Neuronal stem cell (in vitro differentiated cells): ENCODE measurements at regions not wholly inside any gene's neighbourhood (a gene's known extent, or its start where the extent isn't known, plus 50 kb on each side); places are given as distances from the start of the nearest gene placed in this dataset.
A peak's percentile ranks its signal among the peaks of the same experiment; 100 is the strongest.

ENCODE experiments used
- DNase-seq: peaks from one replicate; pipeline ENCODE4 v3.0.0-alpha.2; 2013; ENCODE audit warnings: low spot score
- H2AFZ ChIP-seq: one replicate; pipeline ENCODE4 v1.6.1; 2013; ENCODE audit warnings: mild to moderate bottlenecking, low read length, inconsistent platforms
- H2AK5ac ChIP-seq: 2 replicates; pipeline ENCODE4 v1.6.1; 2013; ENCODE audit warnings: low read depth, mild to moderate bottlenecking, inconsistent platforms, low read length, moderate library complexity, mixed read lengths
- H2BK120ac ChIP-seq: 2 replicates; pipeline ENCODE4 v1.6.1; 2013; ENCODE audit warnings: low read depth, mild to moderate bottlenecking, inconsistent platforms, low read length, moderate library complexity, mixed read lengths
- H2BK12ac ChIP-seq: one replicate; pipeline ENCODE4 v1.6.1; 2013; ENCODE audit warnings: low read length, inconsistent platforms
- H2BK15ac ChIP-seq: 2 replicates; pipeline ENCODE4 v1.6.1; 2013; ENCODE audit warnings: mild to moderate bottlenecking, low read length, inconsistent platforms, mixed read lengths
- H2BK5ac ChIP-seq: one replicate; pipeline ENCODE4 v1.6.1; 2013; ENCODE audit warnings: inconsistent platforms, mild to moderate bottlenecking, low read length, moderate library complexity
- H3K14ac ChIP-seq: one replicate; pipeline ENCODE4 v1.6.1; 2013; ENCODE audit warnings: low read length, inconsistent platforms
- H3K18ac ChIP-seq: 2 replicates; pipeline ENCODE4 v1.6.1; 2013; ENCODE audit warnings: low read length, inconsistent platforms
- H3K23ac ChIP-seq: 2 replicates; pipeline ENCODE4 v1.6.1; 2013; ENCODE audit warnings: low read depth, mild to moderate bottlenecking, mixed read lengths, low read length, inconsistent platforms; ENCODE audit not compliant: poor library complexity
- H3K27ac ChIP-seq: replicated peaks from 3 replicates; pipeline ENCODE4 v1.5.1; 2013; ENCODE audit warnings: low read length, inconsistent platforms
- H3K27me3 ChIP-seq, 3 experiments: 2 replicates each; pipeline ENCODE4 v1.6.1; 2013; ENCODE audit warnings: low read length in 3 of 3, mild to moderate bottlenecking in 2 of 3, inconsistent platforms in 1 of 3, low read depth in 1 of 3, mixed read lengths in 1 of 3, moderate library complexity in 1 of 3; ENCODE audit not compliant: control insufficient read depth in 3 of 3, insufficient read depth in 3 of 3
- H3K36me3 ChIP-seq, 2 donors: replicated peaks in 1 of 2; 2 replicates each; pipeline ENCODE4 v1.6.1; 2013; ENCODE audit warnings: low read length in 2 of 2; ENCODE audit not compliant: control insufficient read depth in 2 of 2, insufficient read depth in 2 of 2
- H3K4ac ChIP-seq: 2 replicates; pipeline ENCODE4 v1.6.1; 2013; ENCODE audit warnings: inconsistent platforms, mild to moderate bottlenecking, low read length, moderate library complexity
- H3K4me1 ChIP-seq, 2 donors: 1 replicate in 1 of 2; 2 replicates in 1 of 2; pipeline ENCODE4 v1.6.1; 2013; ENCODE audit warnings: low read length in 2 of 2, low read depth in 1 of 2; ENCODE audit not compliant: control insufficient read depth in 2 of 2, insufficient read depth in 1 of 2
- H3K4me2 ChIP-seq: one replicate; pipeline ENCODE4 v1.6.1; 2013; ENCODE audit warnings: mild to moderate bottlenecking, low read length, inconsistent platforms; ENCODE audit not compliant: insufficient read depth, poor library complexity, severe bottlenecking
- H3K4me3 ChIP-seq, 2 donors: 2 replicates each; pipeline ENCODE4 v1.5.1; 2013; ENCODE audit warnings: low read length in 2 of 2, mild to moderate bottlenecking in 2 of 2, inconsistent platforms in 1 of 2, moderate library complexity in 1 of 2
- H3K79me1 ChIP-seq: one replicate; pipeline ENCODE4 v1.6.1; 2013; ENCODE audit warnings: low read depth, mild to moderate bottlenecking, inconsistent platforms, low read length, moderate library complexity
- H3K9ac ChIP-seq: one replicate; pipeline ENCODE4 v1.6.1; 2013; ENCODE audit warnings: mild to moderate bottlenecking, low read depth, low read length, inconsistent platforms; ENCODE audit not compliant: poor library complexity
- H3K9me3 ChIP-seq, 2 donors: replicated peaks in 1 of 2; 2 replicates each; pipeline versions ENCODE3 to v1.6.1; 2013; ENCODE audit warnings: low read length in 2 of 2, mild to moderate bottlenecking in 2 of 2, inconsistent platforms in 1 of 2, low read depth in 1 of 2, mixed read lengths in 1 of 2, moderate library complexity in 1 of 2; ENCODE audit not compliant: control insufficient read depth in 2 of 2, insufficient read depth in 1 of 2
- H4K8ac ChIP-seq: one replicate; pipeline ENCODE4 v1.6.1; 2013; ENCODE audit warnings: low read depth, mild to moderate bottlenecking, inconsistent platforms, low read length, moderate library complexity
- H4K91ac ChIP-seq: one replicate; pipeline ENCODE4 v1.6.1; 2013; ENCODE audit warnings: low read length, low read depth, mild to moderate bottlenecking, inconsistent platforms; ENCODE audit not compliant: poor library complexity
- WGBS, 2 donors: extraction: QIAGEN DNeasy Blood & Tissue Kit; methylation state at CpG; one replicate each; pipeline ENCODE4 v1.1.7; 2013; ENCODE audit warnings: missing lambda C conversion rate in 2 of 2, mixed read lengths in 1 of 2; ENCODE audit not compliant: insufficient read length in 2 of 2, insufficient replicate concordance in 1 of 2; ENCODE audit errors: extremely low coverage in 2 of 2; 5-methylcytosine and 5-hydroxymethylcytosine counted together

DNA sequence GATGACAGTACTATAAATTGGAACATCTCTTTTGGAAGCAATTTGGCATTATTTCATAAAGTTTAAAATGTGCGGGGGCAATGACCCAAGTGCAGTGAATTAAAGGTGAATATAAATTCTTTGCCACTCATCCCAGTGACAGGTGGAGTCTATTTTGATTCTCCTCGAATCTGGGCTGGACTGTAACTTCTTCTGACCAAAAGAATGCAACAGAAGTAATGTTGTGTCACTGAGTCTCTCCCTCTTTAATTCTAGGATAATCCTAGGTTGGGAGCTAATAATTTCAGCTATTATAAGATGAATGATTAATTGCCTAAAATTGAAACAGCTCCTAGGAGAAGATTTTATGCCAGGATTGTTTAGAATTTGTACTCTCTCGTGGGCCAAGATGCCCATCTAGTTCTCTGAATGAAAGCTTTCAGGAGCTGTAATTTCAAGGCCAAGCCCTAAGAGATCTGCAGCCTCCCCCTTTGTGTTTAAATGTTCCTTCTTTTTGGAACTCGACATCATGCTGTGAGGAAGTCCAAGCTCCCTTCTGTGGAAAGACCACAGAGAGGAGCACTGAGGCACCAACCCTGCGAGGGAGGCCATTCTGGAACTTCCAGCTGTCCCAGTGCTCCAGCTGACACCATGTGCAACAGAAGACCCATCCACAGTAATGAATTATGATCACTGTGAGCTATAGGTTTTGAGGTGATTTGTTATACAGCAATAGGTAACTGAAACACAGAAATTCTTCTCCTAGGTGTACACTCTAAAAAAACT is 208.1 kb downstream of the COPRS start:
- no peak overlapping the region for H3K23ac ChIP-seq
- H3K9ac ChIP-seq: no peak overlapping the region
- no peak overlapping the region for H2AFZ ChIP-seq
- H3K27me3 ChIP-seq: peaks cover 0 to 3% (median 0%) of the 10 kb centered on the region in 3 experiments
- no peak overlapping the region for H2BK12ac ChIP-seq
- peaks cover 0 to 2% of the 10 kb centered on the region in 2 donors for H3K9me3 ChIP-seq
- WGBS, 2 donors: no CpG with 5 or more reads among the region's 5 CpGs
- DNase-seq: no peak
- no peak overlapping the region for H2BK5ac ChIP-seq
- no peaks in the 10 kb centered on the region for H3K36me3 ChIP-seq
- H2AK5ac ChIP-seq: no peak overlapping the region
- no peaks in the 10 kb centered on the region for H3K4me1 ChIP-seq
- H3K14ac ChIP-seq: no peak overlapping the region
- no peaks in the 10 kb centered on the region for H3K79me1 ChIP-seq
- H2BK120ac ChIP-seq: no peak overlapping the region
- H3K4me3 ChIP-seq: no peak overlapping the region
- H4K8ac ChIP-seq: no peak overlapping the region
- no peak overlapping the region for H2BK15ac ChIP-seq
- no peak overlapping the region for H4K91ac ChIP-seq
- H3K18ac ChIP-seq: no peak overlapping the region
- no peak overlapping the region for H3K4me2 ChIP-seq
- H3K4ac ChIP-seq: no peak overlapping the region
- H3K27ac ChIP-seq: no peak overlapping the region

DNA sequence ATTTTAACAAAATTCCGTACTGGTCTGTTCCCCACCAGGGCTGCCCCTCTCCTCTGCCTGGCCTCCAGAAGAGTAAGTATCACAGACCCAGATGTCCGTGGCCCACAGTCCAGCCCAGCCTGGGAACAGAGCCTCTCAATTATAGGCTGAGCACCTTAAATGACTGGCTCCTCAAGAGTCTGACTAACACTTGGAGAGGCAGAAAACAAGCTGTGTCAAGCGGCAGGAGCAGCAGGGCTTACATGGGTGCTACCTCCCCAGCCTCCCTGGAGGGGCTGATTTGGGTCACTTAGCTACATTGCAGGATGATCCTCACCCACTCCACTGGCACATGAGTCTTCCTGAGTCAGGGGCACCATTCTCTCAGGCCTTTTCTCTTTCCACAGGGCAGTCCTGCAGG is 209.7 kb downstream of the COPRS start:
- Histone ChIP-seq H3K4me1 (no peaks in the 10 kb centered on the region), H3K14ac (peak overlapping the region; percentile 90), H3K4ac (no peak overlapping the region), H3K9me3 (peaks cover 0 to 8% of the 10 kb centered on the region in 2 donors), H3K4me3 (peak overlapping the region in 1 of 2 donors; percentile 41), H4K8ac (no peak overlapping the region), H3K23ac (no peak overlapping the region), H3K27me3 (peaks cover 0 to 3% (median 0%) of the 10 kb centered on the region in 3 experiments), H3K18ac (peak overlapping the region; percentile 19), H2AFZ (no peak overlapping the region), H3K79me1 (no peaks in the 10 kb centered on the region), H2BK5ac (no peak overlapping the region), H3K36me3 (no peaks in the 10 kb centered on the region), H2BK120ac (no peak overlapping the region), H3K27ac (no peak overlapping the region), H2AK5ac (no peak overlapping the region), H2BK15ac (no peak overlapping the region), H4K91ac (no peak overlapping the region), H3K4me2 (no peak overlapping the region), H2BK12ac (no peak overlapping the region), H3K9ac (no peak overlapping the region)
- no CpG with 5 or more reads among the region's 3 CpGs for WGBS, 2 donors
- no peak for DNase-seq

DNA sequence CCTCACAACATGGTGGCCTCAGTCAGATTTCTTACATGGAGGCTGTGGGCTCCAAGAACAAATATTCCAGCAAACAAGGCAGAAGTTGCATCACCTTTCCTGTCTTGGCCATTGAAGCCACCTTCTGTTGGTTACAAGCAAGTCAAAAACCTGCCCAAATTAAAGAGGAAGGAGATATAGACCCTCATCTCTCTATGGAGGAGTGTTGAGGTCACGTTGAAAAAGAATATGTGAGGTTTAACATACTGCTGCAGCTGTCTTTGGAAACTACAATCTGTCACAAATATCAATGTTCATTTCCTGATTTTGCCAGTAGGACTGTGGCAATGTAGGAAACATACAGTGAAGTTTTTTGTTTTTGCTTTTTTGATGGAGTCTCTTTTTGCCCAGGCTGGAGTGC is 211.4 kb downstream of the COPRS start:
- WGBS, 2 donors: no CpG with 5 or more reads among the region's 1 CpG
- Histone ChIP-seq H3K36me3 (no peaks in the 10 kb centered on the region), H3K4ac (no peak overlapping the region), H3K4me2 (no peak overlapping the region), H2BK5ac (no peak overlapping the region), H4K8ac (no peak overlapping the region), H3K27me3 (peaks cover 0 to 3% (median 0%) of the 10 kb centered on the region in 3 experiments), H3K9me3 (peaks cover 0 to 8% of the 10 kb centered on the region in 2 donors), H3K14ac (no peak overlapping the region), H3K79me1 (no peaks in the 10 kb centered on the region), H3K27ac (no peak overlapping the region), H2AFZ (no peak overlapping the region), H2BK12ac (no peak overlapping the region), H2BK120ac (no peak overlapping the region), H3K9ac (no peak overlapping the region), H3K18ac (no peak overlapping the region), H3K4me1 (no peaks in the 10 kb centered on the region), H4K91ac (no peak overlapping the region), H3K23ac (no peak overlapping the region), H2BK15ac (no peak overlapping the region), H2AK5ac (no peak overlapping the region), H3K4me3 (no peak overlapping the region)
- DNase-seq: no peak

GRCh38 chr17:31646642-31647041 is 212.4 kb downstream of the COPRS start:
- Histone ChIP-seq H3K4me2 (no peak overlapping the region), H3K4me1 (no peaks in the 10 kb centered on the region), H3K4me3 (no peak overlapping the region), H2AK5ac (no peak overlapping the region), H2BK15ac (no peak overlapping the region), H3K18ac (no peak overlapping the region), H2BK120ac (no peak overlapping the region), H3K14ac (no peak overlapping the region), H2BK5ac (no peak overlapping the region), H3K27me3 (peaks cover 0 to 3% (median 0%) of the 10 kb centered on the region in 3 experiments), H3K4ac (no peak overlapping the region), H2BK12ac (no peak overlapping the region), H4K91ac (no peak overlapping the region), H2AFZ (no peak overlapping the region), H3K79me1 (no peaks in the 10 kb centered on the region), H3K23ac (no peak overlapping the region), H3K9me3 (peaks cover 0 to 8% of the 10 kb centered on the region in 2 donors), H3K27ac (no peak overlapping the region), H4K8ac (no peak overlapping the region), H3K9ac (no peak overlapping the region), H3K36me3 (no peaks in the 10 kb centered on the region)
- no peak for DNase-seq
- WGBS, 2 donors: no CpG with 5 or more reads among the region's 2 CpGs
